Fibroblast of the aortic adventitia (primary cell): ENCODE measurements at regions not wholly inside any gene's neighbourhood (a gene's known extent, or its start where the extent isn't known, plus 50 kb on each side); places are given as distances from the start of the nearest gene placed in this dataset.
A peak's percentile ranks its signal among the peaks of the same experiment; 100 is the strongest.

Source experiments
- DNase-seq: peaks from one replicate; pipeline ENCODE4 v3.0.0-alpha.2; 2010; ENCODE audit warnings: low read depth
- H3K4me3 ChIP-seq: 2 replicates; pipeline ENCODE4 v1.5.1; 2011; ENCODE audit warnings: low read depth, mild to moderate bottlenecking, control low read depth, low read length, moderate library complexity
- TF ChIP-seq, protein P1 (sequence below): IDR thresholded peaks from 2 replicates; pipeline ENCODE4 v1.5.1; 2011; ENCODE audit warnings: mild to moderate bottlenecking, low read length, control low read depth, inconsistent platforms; ENCODE audit not compliant: insufficient read depth

DNA sequence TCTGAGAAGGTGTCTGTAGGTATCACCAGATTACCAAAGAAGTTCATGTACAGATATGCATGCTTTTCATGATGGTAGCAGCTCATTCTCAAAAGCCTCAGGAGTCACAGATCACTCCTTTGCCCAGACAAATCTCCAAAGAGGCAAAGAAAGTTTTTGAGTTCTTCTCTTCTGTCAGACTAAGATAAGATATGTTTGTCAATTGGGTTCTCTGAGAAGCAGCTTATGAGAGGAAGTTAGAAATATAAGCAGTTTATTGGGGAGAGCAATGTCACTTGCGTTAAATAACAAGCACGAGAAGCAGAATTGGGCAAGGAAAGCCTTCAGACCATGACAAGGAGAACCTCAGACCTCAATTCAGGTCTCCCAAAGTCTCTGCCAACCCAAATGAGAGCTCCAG is 219.2 kb upstream of the KLF4 start:
- no peak overlapping the region for H3K4me3 ChIP-seq
- no peak for DNase-seq
- TF ChIP-seq, protein P1, sequence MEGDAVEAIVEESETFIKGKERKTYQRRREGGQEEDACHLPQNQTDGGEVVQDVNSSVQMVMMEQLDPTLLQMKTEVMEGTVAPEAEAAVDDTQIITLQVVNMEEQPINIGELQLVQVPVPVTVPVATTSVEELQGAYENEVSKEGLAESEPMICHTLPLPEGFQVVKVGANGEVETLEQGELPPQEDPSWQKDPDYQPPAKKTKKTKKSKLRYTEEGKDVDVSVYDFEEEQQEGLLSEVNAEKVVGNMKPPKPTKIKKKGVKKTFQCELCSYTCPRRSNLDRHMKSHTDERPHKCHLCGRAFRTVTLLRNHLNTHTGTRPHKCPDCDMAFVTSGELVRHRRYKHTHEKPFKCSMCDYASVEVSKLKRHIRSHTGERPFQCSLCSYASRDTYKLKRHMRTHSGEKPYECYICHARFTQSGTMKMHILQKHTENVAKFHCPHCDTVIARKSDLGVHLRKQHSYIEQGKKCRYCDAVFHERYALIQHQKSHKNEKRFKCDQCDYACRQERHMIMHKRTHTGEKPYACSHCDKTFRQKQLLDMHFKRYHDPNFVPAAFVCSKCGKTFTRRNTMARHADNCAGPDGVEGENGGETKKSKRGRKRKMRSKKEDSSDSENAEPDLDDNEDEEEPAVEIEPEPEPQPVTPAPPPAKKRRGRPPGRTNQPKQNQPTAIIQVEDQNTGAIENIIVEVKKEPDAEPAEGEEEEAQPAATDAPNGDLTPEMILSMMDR, result no peak

DNA sequence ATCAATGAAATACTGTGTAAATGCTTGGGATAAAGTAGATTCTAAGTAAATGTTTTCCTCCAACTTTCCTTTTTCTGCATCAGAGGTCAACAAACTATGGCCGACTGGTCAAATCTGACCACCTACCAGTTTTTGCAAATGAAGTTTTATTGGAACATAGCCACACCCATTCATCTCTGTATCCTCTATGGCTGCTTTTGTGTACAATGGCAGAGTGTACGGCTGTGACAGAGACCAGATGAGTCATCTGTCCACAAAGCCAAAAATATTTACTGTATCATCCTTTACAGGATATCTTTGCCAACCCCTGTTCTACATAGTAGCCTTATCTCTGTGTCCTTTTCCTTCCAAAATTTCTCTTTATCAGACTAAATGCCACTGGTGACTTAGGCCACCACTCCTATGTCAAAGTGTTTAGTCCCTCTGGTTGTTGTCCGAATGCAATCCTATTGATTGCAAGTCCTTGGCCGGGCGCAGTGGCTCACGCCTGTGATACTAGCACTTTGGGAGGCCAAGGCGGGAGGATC is 218.4 kb upstream of the KLF4 start:
- peak; percentile 52 for DNase-seq
- TF ChIP-seq, protein P1, result no peak
- H3K4me3 ChIP-seq, result no peak overlapping the region

DNA sequence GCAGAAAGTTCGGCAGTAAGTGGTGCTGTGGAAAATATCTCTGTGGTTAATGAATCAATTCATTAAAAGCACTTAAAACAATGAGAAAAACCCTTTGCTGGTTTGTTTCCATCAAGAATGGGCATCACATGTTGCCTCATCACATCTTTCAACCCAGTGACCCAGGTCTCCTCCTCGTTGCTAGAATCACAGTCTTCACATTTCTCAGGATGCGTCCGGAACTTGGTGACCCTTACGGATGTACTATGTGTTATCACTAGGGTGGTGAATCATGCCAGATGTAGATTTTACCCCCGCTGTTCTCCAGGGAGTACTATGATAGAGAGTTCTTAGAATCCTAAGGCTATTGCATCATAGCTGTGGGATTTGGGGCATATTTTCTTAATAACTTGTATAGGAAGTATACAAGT is 217.9 kb upstream of the KLF4 start:
- H3K4me3 ChIP-seq, result no peak overlapping the region
- TF ChIP-seq, protein P1, result no peak
- peak; percentile 96 for DNase-seq

DNA sequence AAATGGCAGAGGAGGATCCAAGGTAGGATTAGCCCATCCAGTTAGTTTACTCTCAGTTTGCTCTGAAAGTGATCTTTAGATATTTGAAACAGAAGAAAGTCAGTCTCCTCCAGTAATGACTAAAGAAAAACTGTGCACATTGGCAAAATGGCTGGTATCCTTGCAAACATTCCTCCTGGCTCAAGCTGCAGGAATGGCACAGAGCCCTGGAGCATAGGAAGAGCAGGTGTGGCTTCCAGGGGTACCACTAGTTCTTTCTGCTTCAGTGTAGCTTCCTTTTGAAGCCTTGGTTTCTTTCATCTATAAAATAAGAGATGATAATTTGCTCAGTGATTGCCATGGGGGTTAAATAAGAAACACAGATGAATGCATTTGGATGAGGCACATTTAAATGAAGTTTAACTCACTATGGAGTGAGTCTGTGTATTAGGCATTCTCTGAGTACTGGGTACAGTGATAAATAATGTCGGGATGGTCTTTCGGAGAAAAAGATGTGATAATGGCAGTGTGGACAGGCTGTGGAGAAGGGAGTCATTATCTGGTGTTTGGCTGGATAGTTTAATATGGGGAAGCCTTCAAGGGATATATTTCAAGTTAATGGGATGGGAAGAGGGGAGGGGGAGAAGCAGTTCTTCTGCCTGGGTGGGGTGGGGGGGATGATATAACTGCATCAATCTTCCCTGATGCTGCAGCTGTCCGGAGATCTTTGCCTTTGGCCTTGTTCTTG is 217.3 kb upstream of the KLF4 start:
- TF ChIP-seq, protein P1, result no peak
- no peak for DNase-seq
- no peak overlapping the region for H3K4me3 ChIP-seq

DNA sequence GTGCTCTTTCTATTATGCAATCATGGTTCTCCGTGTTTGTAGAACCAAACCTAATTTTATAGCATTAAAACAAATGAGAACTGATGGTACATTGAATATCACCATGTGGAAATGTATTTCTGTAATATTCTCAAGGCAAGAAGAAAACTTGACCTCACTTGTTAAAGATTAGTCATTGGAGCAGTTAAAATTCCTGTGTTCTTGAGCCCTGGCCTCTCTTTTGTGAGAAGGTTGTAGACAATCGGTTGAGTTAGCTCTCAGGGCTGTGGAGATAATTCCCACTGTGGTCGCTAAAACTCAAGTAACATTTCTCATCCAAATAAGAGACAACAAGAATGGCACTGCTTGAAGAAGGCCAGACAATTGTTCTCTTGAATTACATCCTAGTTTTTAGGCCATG is 216.0 kb upstream of the KLF4 start:
- TF ChIP-seq, protein P1, result no peak
- DNase-seq, result no peak
- no peak overlapping the region for H3K4me3 ChIP-seq

DNA sequence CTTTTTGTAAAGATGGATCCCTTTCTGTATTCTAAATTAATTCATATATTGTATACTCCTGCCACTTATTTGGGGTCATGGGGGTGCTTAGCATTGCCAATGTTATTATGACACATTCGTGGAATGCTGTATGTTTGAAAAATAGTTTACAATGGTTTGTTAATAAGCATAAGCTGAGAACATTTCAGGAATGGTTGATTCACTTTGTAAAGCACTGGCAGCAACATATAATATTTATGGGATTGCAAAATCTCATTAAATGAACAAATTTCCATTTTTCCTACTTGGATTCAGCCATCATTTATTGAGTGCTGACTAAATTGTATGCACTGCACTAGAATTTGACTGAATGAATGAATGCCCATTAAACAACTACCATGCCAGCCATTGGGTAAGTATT is 215.2 kb upstream of the KLF4 start:
- H3K4me3 ChIP-seq, result no peak overlapping the region
- TF ChIP-seq, protein P1, result no peak
- DNase-seq, result no peak

DNA sequence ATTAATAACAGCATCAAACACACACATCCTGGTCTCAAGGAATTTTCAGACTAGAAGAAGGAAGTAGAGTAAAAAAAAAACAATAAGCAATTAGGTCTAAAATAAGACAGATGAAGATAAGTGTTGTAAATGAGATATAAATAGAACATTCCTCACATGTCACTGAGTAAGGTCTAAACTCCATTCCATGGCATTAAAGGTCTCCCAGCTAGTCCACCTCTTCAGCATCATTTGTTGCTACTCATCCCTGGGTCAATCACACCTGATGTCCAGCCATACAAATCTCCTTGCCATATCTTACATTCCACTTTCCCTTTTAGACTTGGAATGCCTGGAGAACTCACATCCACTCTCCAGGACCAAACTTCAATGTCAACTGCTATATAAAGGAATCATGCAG is 214.1 kb upstream of the KLF4 start:
- H3K4me3 ChIP-seq, result no peak overlapping the region
- TF ChIP-seq, protein P1, result no peak
- no peak for DNase-seq
